ENCODE measurements at regions not wholly inside any gene's neighbourhood (a gene's known extent, or its start where the extent isn't known, plus 50 kb on each side); places are given as distances from the start of the nearest gene placed in this dataset.
"Not testable (repeated sequence)": the region's sequence is repeated elsewhere in the genome, so short reads cannot be mapped to it uniquely, and the experiment has no call there.

GRCh38 chr10:109261231-109261630, 662.1 kb downstream of the XPNPEP1 start:
- Histone ChIP-seq H3K4me3 (no peak overlapping the region), H3K27ac (no peak overlapping the region), H3K9ac (ENCODE audit: insufficient read length) (no peak overlapping the region), H3K36me3 (ENCODE audit: insufficient read depth, low read length) (no peaks in the 10 kb centered on the region), H3K9me3 (ENCODE audit: low read depth, low read length) (no peaks in the 10 kb centered on the region)
- no peak for DNase-seq (ENCODE audit: low read depth, low spot score)
- TF ChIP-seq EZH2 (IDR thresholded peaks at IDR 0.05) (no peak), FOXP2 (optimal IDR thresholded peaks at IDR 0.05; ENCODE audit: control extremely low read depth, extremely low read length, insufficient read depth) (no peak), POLR2AphosphoS5 (IDR thresholded peaks at IDR 0.05; ENCODE audit: borderline replicate concordance, low read depth, low read length) (no peak)

DNA sequence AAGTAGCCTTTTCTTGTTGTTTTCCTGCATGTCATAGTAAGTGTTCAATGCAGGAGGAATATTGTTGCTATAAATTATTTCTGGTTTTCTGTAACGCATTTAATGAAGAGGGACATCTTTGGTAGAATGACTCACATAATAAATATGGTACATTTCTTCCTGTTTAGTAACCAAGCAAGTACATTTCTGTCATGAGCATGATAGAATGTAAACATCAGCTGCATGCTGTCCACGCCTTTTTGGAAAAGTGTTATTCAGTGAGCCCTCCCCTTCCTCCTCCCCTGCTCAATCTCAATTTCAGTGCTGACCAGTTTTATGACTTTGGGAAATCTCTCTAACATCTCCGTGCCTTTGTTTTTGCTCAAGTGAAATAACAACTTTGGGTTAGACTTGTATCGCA, 664.0 kb downstream of the XPNPEP1 start:
- no peak for DNase-seq (ENCODE audit: low read depth, low spot score)
- Histone ChIP-seq H3K9ac (ENCODE audit: insufficient read length) (no peak overlapping the region), H3K9me3 (ENCODE audit: low read depth, low read length) (no peaks in the 10 kb centered on the region), H3K36me3 (ENCODE audit: insufficient read depth, low read length) (no peaks in the 10 kb centered on the region), H3K27ac (no peak overlapping the region), H3K4me3 (no peak overlapping the region)
- TF ChIP-seq FOXP2 (optimal IDR thresholded peaks at IDR 0.05; ENCODE audit: control extremely low read depth, extremely low read length, insufficient read depth) (no peak), EZH2 (IDR thresholded peaks at IDR 0.05) (no peak), POLR2AphosphoS5 (IDR thresholded peaks at IDR 0.05; ENCODE audit: borderline replicate concordance, low read depth, low read length) (no peak)

DNA sequence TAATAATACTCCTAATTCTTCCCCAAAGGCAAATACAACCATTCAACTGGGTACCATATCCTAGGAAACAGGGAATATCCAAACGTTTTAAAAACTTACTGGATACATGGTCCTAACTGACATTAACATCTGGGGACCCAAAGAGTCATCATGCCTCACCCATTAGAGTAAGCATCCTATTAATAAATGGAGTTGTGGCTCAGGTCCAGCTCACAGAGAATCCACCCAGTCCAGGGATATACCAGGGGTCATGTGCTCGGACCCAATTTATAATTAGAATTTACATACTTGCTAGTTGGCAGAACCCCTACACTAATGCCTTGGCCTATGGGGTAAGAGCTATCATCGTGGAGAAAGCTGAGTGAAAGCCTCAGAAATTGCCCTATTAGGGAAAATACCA, 670.0 kb downstream of the XPNPEP1 start:
- H3K9me3 ChIP-seq (ENCODE audit: low read depth, low read length) = no peaks in the 10 kb centered on the region
- TF ChIP-seq EZH2 (IDR thresholded peaks at IDR 0.05) (no peak), POLR2AphosphoS5 (IDR thresholded peaks at IDR 0.05; ENCODE audit: borderline replicate concordance, low read depth, low read length) (no peak), FOXP2 (optimal IDR thresholded peaks at IDR 0.05; ENCODE audit: control extremely low read depth, extremely low read length, insufficient read depth) (no peak)
- DNase-seq (ENCODE audit: low read depth, low spot score) = no peak
- H3K4me3 ChIP-seq = no peak overlapping the region
- H3K9ac ChIP-seq (ENCODE audit: insufficient read length) = no peak overlapping the region
- no peaks in the 10 kb centered on the region for H3K36me3 ChIP-seq (ENCODE audit: insufficient read depth, low read length)
- no peak overlapping the region for H3K27ac ChIP-seq

GRCh38 chr10:109250152-109250551, 673.2 kb downstream of the XPNPEP1 start:
- Histone ChIP-seq H3K4me3 (no peak overlapping the region), H3K27ac (no peak overlapping the region), H3K9ac (ENCODE audit: insufficient read length) (no peak overlapping the region), H3K36me3 (ENCODE audit: insufficient read depth, low read length) (no peaks in the 10 kb centered on the region), H3K9me3 (ENCODE audit: low read depth, low read length) (no peaks in the 10 kb centered on the region)
- TF ChIP-seq EZH2 (IDR thresholded peaks at IDR 0.05) (no peak), FOXP2 (optimal IDR thresholded peaks at IDR 0.05; ENCODE audit: control extremely low read depth, extremely low read length, insufficient read depth) (no peak), POLR2AphosphoS5 (IDR thresholded peaks at IDR 0.05; ENCODE audit: borderline replicate concordance, low read depth, low read length) (no peak)
- no peak for DNase-seq (ENCODE audit: low read depth, low spot score)

DNA sequence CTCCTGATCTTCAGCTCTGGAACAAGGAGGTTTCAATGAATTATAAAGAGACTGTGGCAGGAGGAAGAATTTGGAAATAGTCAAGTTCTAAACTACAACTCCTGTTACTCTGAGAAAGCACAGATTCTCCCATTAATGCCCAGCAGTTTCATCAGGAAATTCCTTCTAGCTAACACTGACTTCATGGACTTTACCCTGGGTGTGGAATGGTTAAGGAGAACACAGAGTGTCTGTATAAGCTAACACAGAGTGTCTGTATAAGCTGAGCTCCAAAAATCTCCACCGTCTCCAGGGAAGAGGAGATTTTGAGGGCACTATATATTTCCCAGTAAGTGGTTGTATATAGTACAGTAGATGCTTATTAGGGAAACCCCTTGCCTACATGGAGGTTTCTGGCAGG, 675.5 kb downstream of the XPNPEP1 start:
- TF ChIP-seq POLR2AphosphoS5 (IDR thresholded peaks at IDR 0.05; ENCODE audit: borderline replicate concordance, low read depth, low read length) (no peak), FOXP2 (optimal IDR thresholded peaks at IDR 0.05; ENCODE audit: control extremely low read depth, extremely low read length, insufficient read depth) (no peak), EZH2 (IDR thresholded peaks at IDR 0.05) (no peak)
- Histone ChIP-seq H3K9ac (ENCODE audit: insufficient read length) (no peak overlapping the region), H3K27ac (no peak overlapping the region), H3K4me3 (no peak overlapping the region), H3K9me3 (ENCODE audit: low read depth, low read length) (no peaks in the 10 kb centered on the region), H3K36me3 (ENCODE audit: insufficient read depth, low read length) (no peaks in the 10 kb centered on the region)
- no peak for DNase-seq (ENCODE audit: low read depth, low spot score)

- no peak overlapping the region for H3K27ac ChIP-seq
- H3K4me3 ChIP-seq = no peak overlapping the region
- no peak overlapping the region for H3K9ac ChIP-seq (ENCODE audit: insufficient read length)
- H3K36me3 ChIP-seq (ENCODE audit: insufficient read depth, low read length) = no peaks in the 10 kb centered on the region
- no peak for TF ChIP-seq EZH2 (IDR thresholded peaks at IDR 0.05)
- TF ChIP-seq FOXP2 (optimal IDR thresholded peaks at IDR 0.05; ENCODE audit: control extremely low read depth, extremely low read length, insufficient read depth) = no peak
- no peak for TF ChIP-seq POLR2AphosphoS5 (IDR thresholded peaks at IDR 0.05; ENCODE audit: borderline replicate concordance, low read depth, low read length)
- no peak for DNase-seq (ENCODE audit: low read depth, low spot score)
- H3K9me3 ChIP-seq (ENCODE audit: low read depth, low read length) = no peaks in the 10 kb centered on the region
Observed at GRCh38 chr10:109245821-109246220, 677.5 kb downstream of the XPNPEP1 start.

DNA sequence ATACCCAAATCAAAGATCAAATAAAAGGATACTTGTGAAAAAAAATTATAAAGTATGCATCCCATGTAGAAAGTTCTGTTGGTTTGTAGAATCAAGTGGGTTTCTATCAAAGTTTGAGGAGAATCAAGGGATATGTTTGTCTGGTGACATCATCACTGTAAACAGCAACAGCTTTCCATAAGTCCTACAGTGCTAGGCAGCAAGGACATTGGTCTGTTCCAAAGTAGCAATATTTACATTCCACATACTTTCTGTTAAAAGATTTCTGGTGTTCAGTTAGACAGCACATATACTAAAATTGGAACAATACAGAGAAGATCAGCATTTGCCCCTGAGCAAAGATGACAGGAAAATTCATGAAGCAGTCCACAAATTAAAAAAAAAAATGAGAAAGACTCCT, 683.9 kb downstream of the XPNPEP1 start:
- no peaks in the 10 kb centered on the region for H3K36me3 ChIP-seq (ENCODE audit: insufficient read depth, low read length)
- peak overlapping the region; percentile 98 for H3K27ac ChIP-seq
- TF ChIP-seq POLR2AphosphoS5 (IDR thresholded peaks at IDR 0.05; ENCODE audit: borderline replicate concordance, low read depth, low read length) (no peak), FOXP2 (optimal IDR thresholded peaks at IDR 0.05; ENCODE audit: control extremely low read depth, extremely low read length, insufficient read depth) (no peak), EZH2 (IDR thresholded peaks at IDR 0.05) (no peak)
- no peak for DNase-seq (ENCODE audit: low read depth, low spot score)
- H3K4me3 ChIP-seq = no peak overlapping the region
- peak overlapping the region; percentile 61 for H3K9ac ChIP-seq (ENCODE audit: insufficient read length)
- H3K9me3 ChIP-seq (ENCODE audit: low read depth, low read length) = no peaks in the 10 kb centered on the region

DNA sequence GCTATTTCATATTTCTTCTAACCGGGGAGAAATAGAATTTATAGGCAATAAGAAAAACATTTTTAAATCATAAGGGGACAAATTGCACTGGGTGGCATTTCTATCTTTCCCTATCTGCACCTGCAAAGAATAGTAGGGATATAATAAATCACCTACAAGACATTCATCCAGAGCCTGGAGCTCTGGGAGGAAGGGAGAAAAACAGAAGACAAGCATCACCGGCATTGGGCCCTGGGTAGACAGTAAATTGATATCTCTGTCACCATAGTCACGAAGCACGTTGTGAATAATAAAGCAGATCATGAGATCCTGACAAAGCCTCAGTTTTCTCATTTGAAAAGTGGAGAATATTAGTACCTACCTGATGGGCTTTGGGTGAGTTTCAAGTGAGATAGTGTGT, 685.6 kb downstream of the XPNPEP1 start:
- Histone ChIP-seq H3K4me3 (no peak overlapping the region), H3K9ac (ENCODE audit: insufficient read length) (no peak overlapping the region), H3K36me3 (ENCODE audit: insufficient read depth, low read length) (no peaks in the 10 kb centered on the region), H3K27ac (no peak overlapping the region), H3K9me3 (ENCODE audit: low read depth, low read length) (no peaks in the 10 kb centered on the region)
- DNase-seq (ENCODE audit: low read depth, low spot score) = no peak
- no peak for TF ChIP-seq FOXP2 (optimal IDR thresholded peaks at IDR 0.05; ENCODE audit: control extremely low read depth, extremely low read length, insufficient read depth)
- TF ChIP-seq POLR2AphosphoS5 (IDR thresholded peaks at IDR 0.05; ENCODE audit: borderline replicate concordance, low read depth, low read length) = no peak
- no peak for TF ChIP-seq EZH2 (IDR thresholded peaks at IDR 0.05)

- Histone ChIP-seq H3K9me3 (ENCODE audit: low read depth, low read length) (no peaks in the 10 kb centered on the region), H3K9ac (ENCODE audit: insufficient read length) (no peak overlapping the region), H3K36me3 (ENCODE audit: insufficient read depth, low read length) (no peaks in the 10 kb centered on the region), H3K27ac (peak overlapping the region; percentile 65), H3K4me3 (no peak overlapping the region)
- TF ChIP-seq EZH2 (IDR thresholded peaks at IDR 0.05) (no peak), FOXP2 (optimal IDR thresholded peaks at IDR 0.05; ENCODE audit: control extremely low read depth, extremely low read length, insufficient read depth) (no peak), POLR2AphosphoS5 (IDR thresholded peaks at IDR 0.05; ENCODE audit: borderline replicate concordance, low read depth, low read length) (no peak)
- DNase-seq (ENCODE audit: low read depth, low spot score) = no peak
Observed at GRCh38 chr10:109237050-109237449, 686.3 kb downstream of the XPNPEP1 start.

DNA sequence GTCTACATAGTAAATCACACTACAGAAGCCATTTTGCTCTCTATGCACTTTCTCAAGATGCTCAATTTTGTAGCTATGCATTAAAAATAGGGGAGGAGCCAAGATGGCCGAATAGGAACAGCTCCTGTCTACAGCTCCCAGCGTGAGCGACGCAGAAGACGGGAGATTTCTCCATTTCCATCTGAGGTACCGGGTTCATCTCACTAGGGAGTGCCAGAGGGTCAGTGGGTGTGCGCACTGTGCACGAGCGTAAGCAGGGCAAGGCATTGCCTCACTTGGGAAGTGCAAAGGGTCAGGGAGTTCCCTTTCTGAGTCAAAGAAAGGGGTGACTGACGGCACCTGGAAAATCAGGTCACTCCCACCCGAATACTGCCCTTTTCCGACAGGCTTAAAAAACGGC, 699.8 kb downstream of the XPNPEP1 start:
- not testable (repeated sequence) for H3K4me3 ChIP-seq; H3K9ac ChIP-seq (ENCODE audit: insufficient read length); H3K36me3 ChIP-seq (ENCODE audit: insufficient read depth, low read length); DNase-seq (ENCODE audit: low read depth, low spot score); H3K9me3 ChIP-seq (ENCODE audit: low read depth, low read length); H3K27ac ChIP-seq

All from SK-N-MC (cell line).